ENCODE measurements at regions not wholly inside any gene's neighbourhood (a gene's known extent, or its start where the extent isn't known, plus 50 kb on each side); places are given as distances from the start of the nearest gene placed in this dataset.

DNA sequence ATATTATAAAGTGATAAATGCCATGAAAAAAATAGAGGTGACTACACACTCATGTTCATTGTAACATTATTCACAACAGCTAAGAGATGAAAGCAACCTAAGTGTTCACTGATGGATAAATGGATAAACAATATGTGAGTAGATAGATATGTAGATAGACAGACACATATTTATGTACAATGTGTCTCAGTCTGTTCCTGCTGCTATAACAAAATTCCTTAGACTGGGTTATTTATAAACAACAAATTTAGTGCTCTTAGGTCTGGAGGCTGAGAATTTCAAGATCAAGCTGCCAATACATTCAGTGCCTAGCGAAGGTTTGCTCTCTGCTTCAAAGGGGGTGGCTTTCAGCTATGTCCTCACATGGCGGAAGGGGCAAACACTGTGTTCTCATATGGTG is 312.5 kb downstream of the ZNF621 start:
- intact Hi-C loops (cut with DNase I) = no loop called here
- TF ChIP-seq CTCF (IDR thresholded peaks at IDR 0.05) (no peak), POLR2A (IDR thresholded peaks at IDR 0.05) (no peak)
- Histone ChIP-seq H3K4me3 (no peak overlapping the region), H3K36me3 (no peaks in the 10 kb centered on the region), H3K27me3 (no peaks in the 10 kb centered on the region), H3K9me3 (peaks cover 0 to 3% (median 0%) of the 10 kb centered on the region in 12 donors), H3K4me1 (no peaks in the 10 kb centered on the region), H3K27ac (no peak overlapping the region)
- no peak for DNase-seq
- 94 to 100% (median 97%) methylated on average over 2 of the region's 2 CpGs for WGBS, 4 donors
- no peak for ATAC-seq

DNA sequence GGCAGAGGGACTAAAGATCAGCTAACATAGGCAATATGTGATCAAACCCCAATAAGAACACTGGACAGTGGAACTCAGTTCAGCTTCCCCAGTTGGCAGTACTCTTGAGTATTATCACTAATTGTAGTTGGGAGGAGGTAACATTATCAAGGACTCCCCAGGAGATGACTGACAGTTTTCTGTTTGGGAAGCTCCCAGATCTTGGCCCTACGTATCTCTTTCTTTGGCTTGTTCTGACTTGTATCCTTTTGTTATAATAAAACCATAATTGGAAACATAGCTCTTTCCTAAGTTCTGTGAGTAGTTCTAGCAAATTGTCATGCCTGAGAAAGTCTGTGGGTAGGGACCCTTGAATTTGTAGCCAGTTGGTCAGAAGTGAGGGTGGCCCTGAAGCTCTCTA is 316.4 kb downstream of the ZNF621 start:
- Histone ChIP-seq H3K27me3 (no peaks in the 10 kb centered on the region), H3K9me3 (peaks cover 0 to 6% (median 0%) of the 10 kb centered on the region in 12 donors), H3K4me3 (no peak overlapping the region), H3K36me3 (no peaks in the 10 kb centered on the region), H3K4me1 (peaks cover 0 to 4% (median 0%) of the 10 kb centered on the region in 12 donors), H3K27ac (no peak overlapping the region)
- DNase-seq = no peak
- ATAC-seq = no peak
- intact Hi-C loops (cut with DNase I) = loop anchor here in 3 of 10 donors (10.0 kb wide), 2 partner anchors 354 to 364 kb away; partner anchors contain the start of gene CTNNB1 (in 1 of the 3)
- TF ChIP-seq CTCF (IDR thresholded peaks at IDR 0.05) = no peak
- no peak for TF ChIP-seq POLR2A (IDR thresholded peaks at IDR 0.05)
- WGBS, 4 donors = 84 to 100% (median 94%) methylated on average over 1 of the region's 1 CpG

GRCh38 chr3:40841570-40842109 is 316.9 kb downstream of the ZNF621 start:
- no peaks in the 10 kb centered on the region for H3K27me3 ChIP-seq
- intact Hi-C loops (cut with DNase I) = loop anchor here in 3 of 10 donors (10.0 kb wide), 2 partner anchors 353 to 363 kb away; partner anchors contain the start of gene CTNNB1 (in 1 of the 3)
- peaks cover 0 to 8% (median 0%) of the 10 kb centered on the region in 12 donors for H3K9me3 ChIP-seq
- no peak for DNase-seq
- no peak for TF ChIP-seq POLR2A (IDR thresholded peaks at IDR 0.05)
- no peaks in the 10 kb centered on the region for H3K36me3 ChIP-seq
- H3K27ac ChIP-seq = no peak overlapping the region
- no peak overlapping the region for H3K4me3 ChIP-seq
- ATAC-seq = no peak
- H3K4me1 ChIP-seq = peaks cover 0 to 5% (median 0%) of the 10 kb centered on the region in 12 donors

DNA sequence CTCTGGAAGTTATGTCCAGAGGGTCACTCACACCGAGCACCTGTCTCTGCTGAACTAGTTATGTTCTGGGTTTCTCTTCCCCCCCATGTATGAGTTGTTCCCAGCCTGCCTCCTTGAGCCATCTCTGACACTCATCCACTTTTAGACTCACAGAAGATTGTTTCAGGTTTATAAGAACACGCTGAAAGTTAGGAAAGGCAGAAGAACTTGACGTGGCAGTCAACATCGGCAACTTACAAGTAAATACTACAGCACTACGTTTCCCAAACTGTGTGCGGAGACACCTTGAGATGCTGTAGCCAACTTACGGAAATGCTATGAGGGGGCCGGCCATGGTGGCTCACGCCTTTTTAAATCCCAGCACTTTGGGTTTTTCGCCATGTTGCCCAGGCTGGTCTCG is 318.0 kb downstream of the ZNF621 start:
- no peak for DNase-seq
- TF ChIP-seq POLR2A (IDR thresholded peaks at IDR 0.05) (no peak), CTCF (IDR thresholded peaks at IDR 0.05) (no peak)

More for the DNA sequence above, 318.0 kb downstream of the ZNF621 start:
- H3K4me3 ChIP-seq = no peak overlapping the region
- WGBS, 4 donors = 97 to 99% (median 98%) methylated on average over 11 of the region's 11 CpGs
- no peak for ATAC-seq
- H3K36me3 ChIP-seq = no peaks in the 10 kb centered on the region
- H3K27ac ChIP-seq = no peak overlapping the region
- intact Hi-C loops (cut with DNase I) = loop anchor here in 3 of 10 donors (10.0 kb wide), 2 partner anchors 352 to 362 kb away; partner anchors contain the start of gene CTNNB1 (in 1 of the 3)
- H3K4me1 ChIP-seq = peaks cover 0 to 14% (median 3%) of the 10 kb centered on the region in 12 donors
- peaks cover 0 to 6% (median 0%) of the 10 kb centered on the region in 12 donors for H3K9me3 ChIP-seq
- no peaks in the 10 kb centered on the region for H3K27me3 ChIP-seq

Measured in heart left ventricle (tissue), 16 donors.